Activated effector memory CD4-positive, alpha-beta T cell treated with anti-CD3 and anti-CD28 coated beads, Interleukin-2, amount 50 U/mL, for 16 hours (primary cell): ENCODE measurements at regions not wholly inside any gene's neighbourhood (a gene's known extent, or its start where the extent isn't known, plus 50 kb on each side); places are given as distances from the start of the nearest gene placed in this dataset.
A peak's percentile ranks its signal among the peaks of the same experiment; 100 is the strongest.
"Not testable (repeated sequence)": the region's sequence is repeated elsewhere in the genome, so short reads cannot be mapped to it uniquely, and the experiment has no call there.

Experiments used
- DNase-seq: peaks from one replicate; pipeline ENCODE4 v3.0.0-alpha.2; 2020

DNA sequence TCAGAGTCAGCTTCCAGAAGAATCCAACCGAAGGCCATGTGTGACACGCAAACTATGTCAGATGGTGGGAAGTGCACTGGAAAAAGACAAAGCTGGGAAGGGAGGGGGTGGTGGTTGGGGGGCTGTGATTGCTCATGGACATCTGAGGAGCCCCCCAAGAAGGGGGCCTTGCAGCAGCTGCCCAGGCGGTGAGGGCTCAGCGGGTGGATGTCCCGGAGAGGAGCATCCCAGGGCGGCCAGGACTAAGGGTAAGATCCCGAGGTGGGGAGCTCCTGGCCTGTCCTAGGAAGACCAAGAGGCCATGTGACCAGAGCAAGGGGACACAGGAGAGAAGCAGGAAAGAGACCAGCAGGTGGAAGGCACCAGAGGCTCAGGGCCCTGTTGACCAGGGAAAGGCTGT is 299.5 kb downstream of the PREX1 start:
- DNase-seq: no peak

DNA sequence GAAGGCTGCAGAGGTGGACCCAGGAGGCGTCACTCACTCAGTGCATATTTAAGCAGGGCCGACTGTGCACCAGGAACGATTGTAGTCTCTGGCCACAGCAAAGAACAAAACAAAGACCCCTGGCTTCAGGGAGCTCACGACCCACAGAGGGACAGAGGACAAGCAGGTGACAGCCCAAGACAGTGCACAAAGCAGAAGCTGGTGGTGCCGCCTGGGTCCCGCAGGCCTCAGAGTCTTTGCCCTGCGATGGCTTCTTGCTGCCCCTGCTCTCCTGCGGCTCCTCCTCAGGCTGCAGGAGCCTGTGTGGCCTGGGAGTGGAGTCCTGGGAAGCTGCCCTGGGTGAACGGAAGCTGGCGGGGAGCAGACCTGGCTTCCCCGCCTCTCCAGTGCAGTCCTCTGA is 300.0 kb downstream of the PREX1 start:
- no peak for DNase-seq

DNA sequence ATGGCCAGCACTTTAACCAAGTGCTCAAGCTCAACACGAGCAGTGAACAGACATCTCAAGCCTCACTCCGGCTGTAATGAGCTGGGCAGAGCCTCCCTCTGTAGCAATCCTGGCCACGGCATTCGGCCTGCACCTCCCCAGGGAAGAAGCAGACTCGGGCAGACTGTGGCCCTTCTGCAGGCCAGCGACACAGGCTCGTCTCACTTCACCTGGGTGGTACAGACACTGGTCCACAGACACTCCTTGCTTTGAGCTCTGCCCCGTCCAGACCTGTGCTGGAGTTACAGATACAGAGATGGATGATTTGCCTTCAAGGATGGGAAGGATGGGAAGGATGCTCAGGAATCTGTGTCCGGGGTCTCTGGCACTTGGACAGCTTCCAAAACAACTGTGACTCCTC is 300.9 kb downstream of the PREX1 start:
- no peak for DNase-seq

DNA sequence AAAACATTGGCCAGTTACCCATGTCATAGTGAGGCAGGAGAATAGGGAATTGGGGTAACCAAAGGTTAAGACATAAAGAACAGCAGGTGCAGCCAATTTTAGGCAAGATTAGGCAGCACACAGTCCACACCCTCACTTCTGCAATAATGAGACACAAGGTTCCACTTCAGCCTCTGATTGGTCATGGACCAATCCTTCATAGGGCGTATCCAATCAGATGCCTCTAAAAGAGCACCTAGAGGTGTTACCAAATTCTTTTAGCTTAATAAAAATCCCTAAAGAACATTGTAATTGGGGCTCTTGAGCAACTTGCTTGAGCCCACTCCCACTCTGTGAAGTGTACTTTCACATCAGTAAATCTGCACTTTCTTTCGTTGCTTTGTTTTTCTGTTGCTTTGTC is 302.4 kb downstream of the PREX1 start:
- no peak for DNase-seq

DNA sequence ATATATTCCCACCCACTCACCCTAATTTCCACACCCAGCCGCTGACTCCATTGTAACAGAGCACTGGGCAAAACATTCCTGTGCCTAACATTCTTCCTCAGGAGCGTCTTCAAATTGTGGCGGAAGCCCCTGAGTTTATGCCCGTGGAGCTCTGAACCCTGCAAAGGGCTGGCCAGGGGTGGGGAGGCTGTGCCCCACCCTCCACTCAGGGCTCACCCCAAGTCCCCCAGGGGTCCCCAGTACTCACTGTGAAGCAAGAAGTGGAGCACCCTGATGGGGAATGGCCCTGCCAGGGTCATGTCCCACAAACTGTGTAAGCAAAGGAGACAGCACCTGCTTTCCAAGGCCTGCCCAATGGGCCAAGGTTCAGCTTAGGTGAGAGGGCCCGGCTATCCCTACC is 303.2 kb downstream of the PREX1 start:
- DNase-seq: no peak

DNA sequence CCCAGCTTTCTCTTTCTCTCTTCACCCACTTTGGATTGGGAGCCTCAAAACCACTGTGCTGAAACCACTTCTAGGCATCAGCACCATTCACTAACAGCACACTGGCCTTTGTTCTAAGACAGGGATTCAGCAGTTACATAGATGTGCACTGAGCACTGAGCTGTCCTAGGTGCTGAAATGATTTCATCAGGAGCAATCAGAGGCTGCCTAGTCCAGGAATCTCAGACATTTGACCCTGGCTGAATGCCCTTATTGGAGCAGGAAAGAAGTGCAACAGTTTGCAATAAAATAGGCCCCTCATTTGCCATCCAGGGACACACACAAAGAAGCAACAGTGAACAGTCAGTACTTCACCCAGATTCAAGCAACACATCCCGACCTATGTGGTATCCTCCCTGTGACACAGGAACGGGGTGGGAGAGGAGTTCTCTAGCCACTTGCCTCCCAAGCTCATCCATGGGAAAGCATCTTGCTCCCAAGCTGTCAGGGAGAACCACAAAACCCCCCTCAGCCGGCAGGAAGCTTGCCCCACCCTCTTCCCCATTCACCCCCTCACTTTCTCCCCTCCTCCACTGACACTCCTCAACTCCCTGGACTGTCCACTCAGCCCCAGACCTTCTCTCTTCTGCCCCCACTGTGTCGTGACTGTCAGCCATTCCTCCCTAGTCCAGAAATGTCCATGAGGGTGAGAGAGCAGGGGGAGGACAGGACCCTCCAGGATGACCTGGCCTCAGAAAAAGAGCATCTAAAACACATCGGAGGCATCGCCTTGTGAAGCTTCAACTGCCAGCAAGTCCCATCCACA is 304.4 kb downstream of the PREX1 start:
- no peak for DNase-seq

DNA sequence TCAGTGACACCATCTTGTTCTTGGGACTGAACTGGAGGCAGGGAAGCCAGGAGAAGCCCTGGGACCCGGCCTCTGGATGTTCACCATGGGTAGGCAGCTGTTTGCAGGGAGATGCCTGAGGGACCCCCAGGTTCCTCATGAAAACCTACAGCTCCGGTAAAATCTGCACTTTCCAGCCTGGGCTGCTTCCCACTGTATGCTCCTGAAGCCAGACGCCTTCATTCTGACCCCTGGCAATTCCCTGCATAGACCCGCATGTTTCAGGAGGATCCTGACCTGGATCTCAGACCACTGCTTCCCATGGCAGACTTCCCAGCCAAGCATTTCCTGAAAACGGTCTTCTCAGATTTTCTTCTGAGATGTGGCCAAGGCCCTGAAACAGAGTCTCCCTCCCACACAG is 306.7 kb downstream of the PREX1 start:
- no peak for DNase-seq

DNA sequence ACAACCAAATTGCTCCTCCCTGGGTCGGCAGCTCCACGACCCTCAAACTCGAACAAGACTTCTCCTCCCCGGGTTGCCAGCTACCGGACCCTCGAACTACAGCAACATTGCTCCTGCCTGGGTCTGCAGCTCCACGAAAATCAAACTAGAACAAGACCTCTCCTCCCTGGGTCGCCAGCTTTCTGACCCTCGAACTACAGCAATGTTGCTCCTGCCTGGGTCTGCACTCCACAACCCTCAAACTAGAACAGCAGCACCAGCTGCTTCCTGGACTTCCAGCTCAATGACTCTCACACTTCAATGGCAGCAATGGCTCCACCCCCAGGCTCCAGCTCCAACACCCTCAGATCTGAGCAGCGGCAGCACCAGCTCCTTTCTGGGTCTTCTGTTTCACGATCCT is 311.6 kb downstream of the PREX1 start:
- DNase-seq: not testable (repeated sequence)

DNA sequence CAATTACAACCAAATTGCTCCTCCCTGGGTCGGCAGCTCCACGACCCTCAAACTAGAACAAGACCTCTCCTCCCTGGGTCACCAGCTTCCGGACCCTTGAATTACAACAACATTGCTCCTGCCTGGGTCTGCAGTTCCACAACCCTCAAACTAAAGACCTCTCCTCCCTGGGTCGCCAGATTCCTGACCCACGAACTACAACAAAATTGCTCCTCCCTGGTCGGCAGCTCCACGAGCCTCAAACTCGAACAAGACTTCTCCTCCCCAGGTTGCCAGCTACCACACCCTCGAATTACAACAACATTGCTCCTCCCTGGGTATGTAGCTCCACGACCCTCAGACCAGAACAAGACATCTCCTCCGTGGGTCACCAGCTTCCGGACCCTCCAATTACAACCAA is 313.2 kb downstream of the PREX1 start:
- DNase-seq: not testable (repeated sequence)

DNA sequence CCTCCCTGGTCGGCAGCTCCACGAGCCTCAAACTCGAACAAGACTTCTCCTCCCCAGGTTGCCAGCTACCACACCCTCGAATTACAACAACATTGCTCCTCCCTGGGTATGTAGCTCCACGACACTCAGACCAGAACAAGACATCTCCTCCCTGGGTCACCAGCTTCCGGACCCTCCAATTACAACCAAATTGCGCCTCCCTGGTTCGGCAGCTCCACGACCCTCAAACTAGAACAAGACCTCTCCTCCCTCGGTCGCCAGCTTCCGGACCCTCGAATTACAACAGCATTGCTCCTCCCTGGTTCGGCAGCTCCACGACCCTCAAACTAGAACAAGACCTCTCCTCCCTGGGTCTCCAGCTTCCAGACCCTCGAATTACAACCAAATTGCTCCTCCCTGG is 315.3 kb downstream of the PREX1 start:
- not testable (repeated sequence) for DNase-seq

DNA sequence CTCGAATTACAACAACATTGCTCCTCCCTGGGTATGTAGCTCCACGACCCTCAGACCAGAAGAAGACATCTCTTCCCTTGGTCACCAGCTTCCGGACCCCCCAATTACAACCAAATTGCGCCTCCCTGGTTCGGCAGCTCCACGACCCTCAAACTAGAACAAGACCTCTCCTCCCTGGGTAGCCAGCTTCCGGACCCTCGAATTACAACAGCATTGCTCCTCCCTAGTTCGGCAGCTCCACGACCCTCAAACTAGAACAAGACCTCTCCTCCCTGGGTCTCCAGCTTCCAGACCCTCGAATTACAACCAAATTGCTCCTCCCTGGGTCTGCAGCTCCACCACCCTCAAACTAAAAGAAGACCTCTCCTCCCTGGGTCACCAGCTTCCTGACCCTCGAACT is 322.7 kb downstream of the PREX1 start:
- not testable (repeated sequence) for DNase-seq

DNA sequence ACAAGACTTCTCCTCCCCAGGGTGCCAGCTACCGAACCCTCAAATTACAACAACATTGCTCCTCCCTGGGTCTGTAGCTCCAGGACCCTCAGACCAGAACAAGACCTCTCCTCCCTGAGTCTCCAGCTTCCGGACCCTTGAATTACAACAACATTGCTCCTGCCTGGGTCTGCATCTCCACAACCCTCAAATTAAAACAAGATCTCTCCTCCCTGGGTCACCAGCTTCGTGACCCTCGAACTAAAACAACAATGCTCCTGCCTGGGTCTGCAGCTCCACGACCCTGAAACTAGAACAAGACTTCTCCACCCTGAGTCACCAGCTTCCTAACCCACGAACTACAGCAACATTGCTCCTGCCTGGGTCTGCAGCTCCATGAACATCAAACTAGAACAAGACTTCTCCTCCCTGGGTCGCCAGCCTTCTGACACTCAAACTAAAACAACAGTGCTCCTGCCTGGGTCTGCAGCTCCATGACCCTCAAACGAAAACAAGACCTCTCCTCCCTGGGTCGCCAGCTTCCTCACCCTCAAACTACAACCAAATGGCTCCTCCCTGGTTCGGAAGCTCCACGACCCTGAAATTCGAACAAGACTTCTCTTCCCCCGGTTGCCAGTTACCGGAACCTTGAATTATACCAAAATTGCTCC is 324.5 kb downstream of the PREX1 start:
- no peak for DNase-seq

DNA sequence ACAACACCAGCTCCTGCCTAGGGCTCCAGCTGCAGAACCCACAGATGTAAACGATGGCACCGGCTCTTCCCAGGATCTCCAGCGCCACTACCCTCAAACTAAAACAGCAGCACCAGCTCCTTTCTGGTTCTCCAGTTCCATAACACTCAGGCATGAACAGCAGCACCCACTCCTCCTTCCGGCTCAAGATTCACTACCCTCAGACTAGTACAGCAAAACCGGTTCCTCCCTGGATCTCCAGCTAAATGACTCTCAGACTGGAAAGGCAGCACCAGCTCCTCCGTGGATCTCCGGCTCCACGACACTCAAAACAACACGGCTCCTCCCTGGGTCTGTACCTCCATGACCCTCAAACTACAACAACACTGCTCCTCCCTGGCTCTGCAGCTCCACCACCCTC is 325.0 kb downstream of the PREX1 start:
- no peak for DNase-seq

DNA sequence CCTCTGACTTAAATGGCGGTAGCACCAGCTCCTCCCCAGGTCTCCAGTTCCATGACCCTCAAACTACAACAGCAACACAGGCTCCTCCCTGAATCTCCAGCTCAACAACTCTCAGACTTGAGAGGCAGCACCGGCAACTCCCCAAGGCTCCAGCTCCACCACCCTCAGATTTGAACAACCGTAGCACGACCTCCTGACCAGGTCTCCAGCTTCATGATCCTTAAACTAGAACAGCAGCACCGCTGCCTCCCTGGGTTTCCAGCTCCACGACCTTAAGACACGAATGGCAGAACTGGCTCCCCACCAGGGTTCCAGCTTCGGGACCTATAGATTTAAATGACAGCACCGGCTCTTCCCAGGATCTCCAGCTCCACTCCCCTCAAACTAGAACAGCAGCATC is 325.8 kb downstream of the PREX1 start:
- DNase-seq: no peak

DNA sequence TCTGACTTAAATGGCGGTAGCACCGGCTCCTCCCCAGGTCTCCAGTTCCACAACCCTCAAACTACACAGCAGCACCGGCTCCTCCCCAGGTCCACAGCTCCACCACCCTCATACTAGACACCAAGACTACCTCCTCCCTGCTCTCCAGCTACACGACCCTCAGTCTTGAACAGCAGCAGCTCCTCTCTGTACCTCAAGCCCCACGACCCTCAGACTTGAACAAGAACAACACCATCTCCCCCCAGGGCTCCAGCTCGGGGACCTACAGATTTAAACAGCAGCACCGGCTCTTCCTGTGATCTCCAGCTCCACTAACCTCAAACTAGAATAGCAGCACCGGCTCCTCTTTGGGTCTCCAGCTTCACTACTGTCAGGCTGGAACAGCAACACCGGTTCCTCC is 326.9 kb downstream of the PREX1 start:
- DNase-seq: not testable (repeated sequence)

DNA sequence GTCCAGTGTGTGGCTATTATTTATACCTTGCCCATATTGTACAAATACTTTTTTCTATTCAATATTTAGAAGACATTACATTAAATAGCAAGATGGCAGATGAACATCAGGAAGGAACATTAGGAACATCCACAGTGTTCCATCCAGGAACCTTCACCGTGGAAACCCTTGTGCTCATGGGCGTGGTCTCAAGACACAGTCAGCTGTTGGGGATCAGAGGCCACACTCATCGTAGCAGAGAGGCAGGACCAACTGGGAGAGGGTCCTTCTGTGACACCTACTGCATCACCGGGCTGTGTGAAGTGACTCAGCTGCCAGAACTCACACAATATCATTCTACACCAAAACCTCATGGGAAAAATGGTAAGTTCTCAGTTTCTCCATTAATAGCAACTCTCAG is 328.9 kb downstream of the PREX1 start:
- DNase-seq: not testable (repeated sequence)

DNA sequence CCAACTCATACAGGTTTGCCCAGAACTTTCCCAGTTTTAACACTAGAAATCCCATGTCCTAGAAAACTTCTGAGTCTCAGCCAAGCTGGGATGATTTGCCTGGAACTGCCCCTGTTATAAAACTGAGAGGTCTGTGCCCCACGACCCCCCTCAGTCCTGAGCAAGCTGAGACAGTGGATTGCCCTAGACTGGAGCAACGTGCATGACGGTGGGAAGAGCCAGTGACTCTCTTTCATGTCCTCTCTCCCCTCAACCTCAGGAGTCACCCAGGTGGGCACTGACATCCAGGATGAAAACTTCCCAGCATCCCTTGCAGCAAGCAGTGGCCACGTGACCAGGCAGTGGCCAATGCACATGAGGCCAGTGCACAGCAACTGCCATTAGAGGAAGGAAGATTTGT is 329.7 kb downstream of the PREX1 start:
- DNase-seq: not testable (repeated sequence)

DNA sequence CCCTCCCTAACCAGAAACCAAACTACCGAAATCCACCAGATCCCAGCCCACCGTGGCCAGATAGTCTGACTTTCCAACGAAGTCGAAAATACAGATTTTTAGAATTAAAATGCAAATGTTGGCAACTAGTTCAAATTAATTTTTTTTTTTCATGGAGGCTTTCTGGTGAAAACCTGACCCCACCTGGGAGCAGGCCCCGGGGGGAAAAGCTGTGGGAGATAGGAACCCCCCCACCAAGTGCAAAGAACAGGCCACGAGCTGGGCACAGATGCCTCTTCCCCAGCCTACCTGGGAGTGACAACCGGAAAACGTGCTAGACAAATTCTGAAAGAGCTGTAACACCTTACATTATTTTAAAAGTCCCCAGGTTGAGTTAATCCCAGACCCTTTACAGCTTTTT is 333.8 kb downstream of the PREX1 start:
- DNase-seq: no peak

DNA sequence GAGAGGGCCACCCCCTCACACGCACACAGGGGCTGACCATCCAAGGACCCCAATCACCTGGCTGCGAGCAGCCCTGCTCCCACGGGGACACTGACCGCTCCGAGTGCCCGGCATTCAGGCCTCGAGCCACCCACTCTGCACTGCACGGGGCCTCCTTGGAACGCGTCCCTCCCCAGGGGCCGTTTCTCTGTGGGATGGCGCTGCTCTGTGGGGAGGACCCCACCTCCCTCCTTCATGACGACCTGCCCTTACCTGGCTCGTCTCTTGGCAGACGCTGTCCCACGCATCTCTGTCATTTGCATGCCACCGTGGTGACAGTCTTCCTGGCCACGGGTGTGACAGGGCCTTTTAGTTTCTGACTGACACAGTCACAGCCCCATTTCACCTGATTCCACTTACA is 334.5 kb downstream of the PREX1 start:
- not testable (repeated sequence) for DNase-seq

DNA sequence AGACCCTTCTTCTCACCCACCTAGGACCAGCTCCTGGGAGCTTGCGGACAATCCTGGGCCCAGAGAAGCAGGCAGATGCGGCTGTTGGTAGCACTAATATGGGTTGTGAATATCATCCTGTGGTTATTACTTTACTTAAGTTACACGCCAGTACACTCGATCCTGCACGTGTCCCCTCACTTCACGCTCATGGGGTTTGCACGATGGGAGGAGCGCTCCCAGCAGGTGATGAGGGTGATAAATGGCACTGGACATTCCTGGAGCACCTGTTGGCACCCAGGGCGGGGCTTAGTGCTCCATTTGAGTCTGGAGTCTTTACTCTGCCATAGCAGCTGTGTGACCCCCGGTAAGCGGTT is 335.1 kb downstream of the PREX1 start:
- DNase-seq: no peak

DNA sequence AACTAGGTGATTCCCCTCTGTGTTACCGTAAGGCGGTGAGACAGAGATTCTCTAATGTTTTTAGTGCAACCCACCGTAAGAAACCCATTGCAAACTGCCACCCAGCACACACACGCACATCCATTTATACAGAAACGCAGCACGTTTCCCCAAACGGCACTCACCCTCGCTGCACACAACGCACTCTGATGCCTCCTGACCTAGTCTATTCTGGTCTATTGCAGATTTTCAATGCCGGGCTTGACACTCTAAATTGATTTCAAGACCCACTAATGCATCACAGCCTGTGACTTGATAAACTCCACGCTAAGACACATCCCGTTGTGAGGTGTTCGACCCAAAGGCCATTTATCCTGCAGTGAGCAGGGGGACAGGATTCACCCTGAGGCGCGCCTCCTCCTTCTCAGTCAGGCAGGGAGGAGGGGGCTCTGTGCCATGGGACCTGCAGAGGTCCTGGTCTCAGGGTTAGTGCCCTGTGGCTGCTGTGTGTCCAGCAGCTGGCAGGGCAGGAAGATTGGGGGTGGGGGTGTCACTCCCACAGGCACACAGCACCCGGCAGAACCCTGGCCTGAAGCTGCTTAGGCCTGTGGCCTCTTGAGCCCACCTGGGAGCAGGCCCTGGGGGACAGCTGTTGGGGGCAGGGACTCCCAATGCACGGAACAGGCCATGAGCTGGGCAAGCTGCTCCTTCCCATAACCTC is 335.6 kb downstream of the PREX1 start:
- DNase-seq: peak; percentile 49

DNA sequence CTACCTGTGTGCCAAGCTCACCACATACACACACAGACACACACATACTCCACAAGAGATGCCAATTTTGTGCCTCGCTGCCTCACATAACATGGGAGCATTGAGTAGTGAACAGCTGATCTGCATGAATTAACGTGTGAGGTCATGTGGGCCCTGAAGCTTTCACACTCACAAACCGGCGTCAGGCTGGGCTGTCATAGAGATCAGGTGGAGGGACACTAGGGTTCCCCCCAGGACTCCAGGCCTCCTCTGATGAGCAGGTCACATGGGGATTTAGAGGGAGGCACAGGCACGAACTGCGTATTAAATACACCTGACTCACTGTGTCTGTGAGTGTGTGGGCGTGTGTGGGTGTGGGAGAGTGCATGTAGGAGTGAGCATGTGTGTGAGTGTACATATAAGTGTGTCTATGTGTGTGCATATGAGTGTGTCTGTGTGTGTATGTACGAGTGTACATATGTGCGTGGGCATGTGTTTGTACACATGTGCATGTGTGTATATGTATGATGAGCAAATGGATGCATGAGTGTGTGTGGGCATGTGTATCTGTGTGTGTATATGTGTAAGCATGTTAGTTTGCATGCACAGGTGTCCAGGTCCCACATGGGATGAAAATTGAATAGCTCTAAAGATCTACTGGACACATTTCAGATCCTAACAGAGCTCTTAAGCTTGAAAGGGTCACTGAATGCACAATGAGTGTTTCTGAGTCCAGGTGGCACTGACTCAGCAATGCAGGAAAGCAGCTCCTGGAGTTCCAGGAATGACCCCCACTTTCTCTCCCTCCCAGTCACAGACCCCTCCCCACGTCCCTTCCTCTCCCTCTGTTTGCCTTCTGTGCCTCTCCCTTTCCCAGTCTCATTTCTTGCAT is 336.6 kb downstream of the PREX1 start:
- DNase-seq: peak; percentile 41

DNA sequence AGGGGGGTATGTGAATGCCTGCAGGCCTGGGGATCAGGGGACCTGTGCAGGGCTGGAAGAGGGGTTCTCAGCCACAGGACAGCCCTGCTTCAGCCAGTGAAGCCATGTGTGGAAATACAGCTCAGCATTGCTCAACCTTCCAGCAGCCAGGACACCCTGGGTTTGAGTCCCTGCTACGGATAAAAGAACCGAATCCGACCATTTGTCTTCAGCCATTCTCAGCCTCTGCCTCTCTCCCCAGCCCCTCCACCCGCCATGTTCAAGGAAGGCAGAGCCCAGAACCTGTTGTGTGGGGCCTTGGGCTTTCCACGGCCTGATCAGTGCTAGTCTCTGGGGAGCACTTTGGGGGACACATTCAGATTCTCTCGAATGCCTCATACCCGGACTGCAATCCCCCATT is 337.5 kb downstream of the PREX1 start:
- DNase-seq: not testable (repeated sequence)
